Osteocyte (in vitro differentiated cells): ENCODE measurements at regions not wholly inside any gene's neighbourhood (a gene's known extent, or its start where the extent isn't known, plus 50 kb on each side); places are given as distances from the start of the nearest gene placed in this dataset.

Experiments used
- DNase-seq: peaks from one replicate; pipeline ENCODE4 v3.0.0; 2021; ENCODE audit warnings: mixed read lengths; ENCODE audit not compliant: unreplicated experiment; ENCODE audit errors: extremely low spot score
- H3K27ac Mint-ChIP-seq: one replicate; pipeline ENCODE4 v1.8.0; 2021; ENCODE audit warnings: mild to moderate bottlenecking, mixed read lengths; ENCODE audit not compliant: unreplicated experiment
- H3K27me3 Mint-ChIP-seq: one replicate; pipeline ENCODE4 v1.8.0; 2021; ENCODE audit warnings: mixed read lengths; ENCODE audit not compliant: unreplicated experiment
- H3K36me3 Mint-ChIP-seq: one replicate; pipeline ENCODE4 v1.8.0; 2021; ENCODE audit warnings: mixed read lengths; ENCODE audit not compliant: unreplicated experiment
- H3K4me1 Mint-ChIP-seq: one replicate; pipeline ENCODE4 v1.8.0; 2021; ENCODE audit warnings: mixed read lengths; ENCODE audit not compliant: unreplicated experiment
- H3K4me3 Mint-ChIP-seq: one replicate; pipeline ENCODE4 v1.8.0; 2021; ENCODE audit warnings: mild to moderate bottlenecking, moderate library complexity, mixed read lengths; ENCODE audit not compliant: unreplicated experiment
- H3K9me3 Mint-ChIP-seq: one replicate; pipeline ENCODE4 v1.8.0; 2021; ENCODE audit warnings: mixed read lengths; ENCODE audit not compliant: unreplicated experiment
- TF ChIP-seq, protein P1 (sequence below): fragments of 200-600 bp; sonication (generic); IDR thresholded peaks from 2 replicates; pipeline ENCODE4 v1.5.0; 2021; ENCODE audit warnings: antibody characterized with exemption, mild to moderate bottlenecking, moderate library complexity

DNA sequence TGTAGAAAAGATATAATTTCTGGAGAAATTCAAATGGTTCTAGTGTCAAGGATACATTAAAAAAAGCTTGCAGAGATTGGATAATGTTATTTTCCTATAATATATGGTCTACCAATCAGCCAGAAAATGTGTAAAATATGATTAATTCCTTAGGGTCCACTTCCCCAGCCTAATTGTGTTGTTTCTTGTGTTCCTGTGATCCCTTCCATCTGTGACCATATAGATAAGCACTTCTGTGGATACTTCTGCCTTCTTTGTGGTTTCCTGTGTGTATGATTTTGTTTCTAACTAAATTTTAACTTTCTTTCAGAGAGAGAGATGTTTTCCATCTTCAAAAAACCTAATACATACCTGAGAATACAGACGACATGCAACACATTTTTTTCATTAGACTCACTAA is 367.1 kb upstream of the PIK3C3 start:
- H3K27me3 Mint-ChIP-seq, result no peaks in the 10 kb centered on the region
- TF ChIP-seq, protein P1, sequence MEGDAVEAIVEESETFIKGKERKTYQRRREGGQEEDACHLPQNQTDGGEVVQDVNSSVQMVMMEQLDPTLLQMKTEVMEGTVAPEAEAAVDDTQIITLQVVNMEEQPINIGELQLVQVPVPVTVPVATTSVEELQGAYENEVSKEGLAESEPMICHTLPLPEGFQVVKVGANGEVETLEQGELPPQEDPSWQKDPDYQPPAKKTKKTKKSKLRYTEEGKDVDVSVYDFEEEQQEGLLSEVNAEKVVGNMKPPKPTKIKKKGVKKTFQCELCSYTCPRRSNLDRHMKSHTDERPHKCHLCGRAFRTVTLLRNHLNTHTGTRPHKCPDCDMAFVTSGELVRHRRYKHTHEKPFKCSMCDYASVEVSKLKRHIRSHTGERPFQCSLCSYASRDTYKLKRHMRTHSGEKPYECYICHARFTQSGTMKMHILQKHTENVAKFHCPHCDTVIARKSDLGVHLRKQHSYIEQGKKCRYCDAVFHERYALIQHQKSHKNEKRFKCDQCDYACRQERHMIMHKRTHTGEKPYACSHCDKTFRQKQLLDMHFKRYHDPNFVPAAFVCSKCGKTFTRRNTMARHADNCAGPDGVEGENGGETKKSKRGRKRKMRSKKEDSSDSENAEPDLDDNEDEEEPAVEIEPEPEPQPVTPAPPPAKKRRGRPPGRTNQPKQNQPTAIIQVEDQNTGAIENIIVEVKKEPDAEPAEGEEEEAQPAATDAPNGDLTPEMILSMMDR, result no peak
- peaks cover 5% of the 10 kb centered on the region for H3K36me3 Mint-ChIP-seq
- H3K4me1 Mint-ChIP-seq, result peaks cover 1% of the 10 kb centered on the region
- H3K9me3 Mint-ChIP-seq, result no peaks in the 10 kb centered on the region
- no peak for DNase-seq
- H3K27ac Mint-ChIP-seq, result no peak overlapping the region
- no peak overlapping the region for H3K4me3 Mint-ChIP-seq

DNA sequence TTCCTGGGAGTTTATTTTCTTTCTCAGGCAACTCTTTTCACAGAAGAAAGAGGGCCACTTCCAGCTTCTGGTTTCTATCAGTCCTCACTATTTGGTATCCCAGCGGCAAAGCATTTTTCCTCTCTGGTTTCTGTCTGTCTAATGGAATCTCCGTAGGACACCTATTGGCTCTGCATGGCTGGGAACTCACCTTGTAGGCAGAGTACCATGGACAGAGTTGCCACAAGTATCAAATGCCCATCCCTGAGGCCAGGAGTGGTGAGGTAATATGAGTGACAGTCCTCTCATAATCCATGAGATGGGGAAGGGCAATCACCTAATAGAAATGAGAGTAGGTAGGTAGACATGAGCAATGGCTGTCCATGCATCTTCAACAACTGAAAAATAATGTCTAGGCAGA is 369.5 kb upstream of the PIK3C3 start:
- no peak overlapping the region for H3K27ac Mint-ChIP-seq
- H3K27me3 Mint-ChIP-seq, result no peaks in the 10 kb centered on the region
- no peak for DNase-seq
- peaks cover 5% of the 10 kb centered on the region for H3K36me3 Mint-ChIP-seq
- H3K4me3 Mint-ChIP-seq, result no peak overlapping the region
- TF ChIP-seq, protein P1, result no peak
- H3K4me1 Mint-ChIP-seq, result peaks cover 1% of the 10 kb centered on the region
- H3K9me3 Mint-ChIP-seq, result no peaks in the 10 kb centered on the region

DNA sequence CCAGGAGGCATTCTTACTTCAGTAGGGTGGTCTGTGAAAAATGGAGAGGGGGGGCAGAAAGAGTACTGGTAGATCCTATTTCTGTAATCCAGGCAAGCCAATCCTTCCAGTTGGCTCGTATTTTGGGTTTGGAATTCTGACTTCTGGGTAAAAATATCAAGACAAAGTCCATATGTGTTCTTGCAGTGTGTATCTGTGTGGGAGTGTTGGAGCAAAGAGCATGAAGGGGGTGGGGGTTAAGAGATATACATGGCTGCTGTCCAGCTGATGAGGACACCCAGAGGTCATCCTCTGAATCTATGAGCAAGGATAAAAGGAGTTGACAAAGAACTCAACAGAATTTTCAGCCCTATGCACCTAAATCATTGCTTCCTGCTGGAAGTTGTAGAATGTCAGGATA is 375.8 kb upstream of the PIK3C3 start:
- DNase-seq, result no peak
- Mint-ChIP-seq H3K4me1 (peaks cover 2% of the 10 kb centered on the region), H3K4me3 (no peak overlapping the region), H3K27me3 (no peaks in the 10 kb centered on the region), H3K27ac (no peak overlapping the region), H3K36me3 (peaks cover 5% of the 10 kb centered on the region), H3K9me3 (no peaks in the 10 kb centered on the region)
- TF ChIP-seq, protein P1, result no peak

DNA sequence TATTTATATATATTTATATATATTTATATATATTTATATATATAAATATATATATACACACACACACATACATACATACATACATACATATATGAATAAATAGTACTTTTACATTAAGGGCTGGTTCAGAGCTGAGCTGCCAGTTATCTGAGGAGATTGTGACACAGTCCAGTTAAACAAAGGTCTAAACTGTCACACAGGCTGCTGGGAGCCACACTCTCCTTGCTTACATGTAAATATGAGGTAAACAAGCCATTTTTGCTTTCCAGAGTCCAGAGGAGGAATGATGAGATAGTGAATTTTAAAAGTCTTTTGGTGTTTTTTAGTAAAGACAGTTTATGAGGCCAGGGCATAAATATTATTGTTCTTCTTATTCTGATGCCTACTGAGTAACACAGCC is 377.5 kb upstream of the PIK3C3 start:
- no peak overlapping the region for H3K27ac Mint-ChIP-seq
- no peaks in the 10 kb centered on the region for H3K9me3 Mint-ChIP-seq
- H3K27me3 Mint-ChIP-seq, result no peaks in the 10 kb centered on the region
- peaks cover 8% of the 10 kb centered on the region for H3K4me1 Mint-ChIP-seq
- TF ChIP-seq, protein P1, result no peak
- DNase-seq, result no peak
- no peak overlapping the region for H3K4me3 Mint-ChIP-seq
- H3K36me3 Mint-ChIP-seq, result no peaks in the 10 kb centered on the region

DNA sequence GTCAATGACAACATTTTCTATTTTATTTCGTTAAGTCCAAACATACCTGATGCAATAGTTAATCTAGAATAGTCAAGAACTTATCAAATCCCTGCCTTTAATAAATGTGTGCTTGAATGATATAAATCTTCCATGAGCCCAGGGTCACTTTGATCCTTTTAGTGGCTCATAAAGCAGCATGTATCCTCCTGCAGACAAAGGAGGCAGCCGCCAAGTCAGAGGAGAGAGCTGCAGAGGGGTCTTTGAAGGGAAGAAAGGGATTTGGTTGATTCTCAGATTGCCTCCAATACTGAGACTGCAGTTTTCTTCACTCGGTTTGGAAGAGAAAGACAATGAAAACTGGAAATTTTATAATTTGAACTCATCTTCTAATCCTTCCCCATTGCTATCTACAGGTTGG is 378.4 kb upstream of the PIK3C3 start:
- H3K27me3 Mint-ChIP-seq, result no peaks in the 10 kb centered on the region
- no peak for DNase-seq
- no peaks in the 10 kb centered on the region for H3K36me3 Mint-ChIP-seq
- H3K4me3 Mint-ChIP-seq, result no peak overlapping the region
- no peaks in the 10 kb centered on the region for H3K9me3 Mint-ChIP-seq
- peaks cover 8% of the 10 kb centered on the region for H3K4me1 Mint-ChIP-seq
- TF ChIP-seq, protein P1, result no peak
- H3K27ac Mint-ChIP-seq, result no peak overlapping the region
